HCT116 (cell line): ENCODE measurements at regions not wholly inside any gene's neighbourhood (a gene's known extent, or its start where the extent isn't known, plus 50 kb on each side); places are given as distances from the start of the nearest gene placed in this dataset.

Experiments
- CTCF ChIP-seq, 3 experiments: fragments of 200-600 bp in 1 of 3; sonication (generic) in 1 of 3; IDR thresholded peaks in 2 of 3; conservative IDR thresholded peaks in 1 of 3; 2 replicates each; pipeline ENCODE4 v1.5.1; 2012 to 2017; ENCODE audit warnings: low read depth in 2 of 3, low read length in 2 of 3, antibody characterized with exemption in 1 of 3, borderline replicate concordance in 1 of 3, control low read depth in 1 of 3, mild to moderate bottlenecking in 1 of 3, mixed read lengths in 1 of 3, mixed run types in 1 of 3, moderate library complexity in 1 of 3; ENCODE audit not compliant: insufficient read depth in 1 of 3
- EZH2 ChIP-seq: fragments of 200-600 bp; sonication (generic); IDR thresholded peaks from 2 replicates; pipeline ENCODE4 v1.6.1; 2017; ENCODE audit warnings: antibody characterized with exemption, mixed run types
- REST ChIP-seq: IDR thresholded peaks from 2 replicates; pipeline ENCODE4 v1.6.1; 2012; ENCODE audit warnings: low read depth
- SP1 ChIP-seq: IDR thresholded peaks from 2 replicates; pipeline ENCODE4 v1.6.1; 2012; ENCODE audit warnings: low read depth

GRCh38 chr6:68225729-68226128, 409.4 kb upstream of the ADGRB3 start:
- TF ChIP-seq CTCF (IDR thresholded peaks at IDR 0.05 in 2 of 3, conservative IDR thresholded peaks at IDR 0.05 in 1 of 3; ENCODE audit: borderline replicate concordance in 1 of 3, insufficient read depth in 1 of 3, low read depth in 2 of 3, low read length in 2 of 3) = no peak
- no peak for TF ChIP-seq EZH2
- no peak for TF ChIP-seq REST
- no peak for TF ChIP-seq SP1
